GM04503 (cell line): ENCODE measurements at regions not wholly inside any gene's neighbourhood (a gene's known extent, or its start where the extent isn't known, plus 50 kb on each side); places are given as distances from the start of the nearest gene placed in this dataset.

Experiments used
- DNase-seq: peaks from one replicate; pipeline ENCODE4 v3.0.0-alpha.2; 2012; ENCODE audit warnings: low read depth

DNA sequence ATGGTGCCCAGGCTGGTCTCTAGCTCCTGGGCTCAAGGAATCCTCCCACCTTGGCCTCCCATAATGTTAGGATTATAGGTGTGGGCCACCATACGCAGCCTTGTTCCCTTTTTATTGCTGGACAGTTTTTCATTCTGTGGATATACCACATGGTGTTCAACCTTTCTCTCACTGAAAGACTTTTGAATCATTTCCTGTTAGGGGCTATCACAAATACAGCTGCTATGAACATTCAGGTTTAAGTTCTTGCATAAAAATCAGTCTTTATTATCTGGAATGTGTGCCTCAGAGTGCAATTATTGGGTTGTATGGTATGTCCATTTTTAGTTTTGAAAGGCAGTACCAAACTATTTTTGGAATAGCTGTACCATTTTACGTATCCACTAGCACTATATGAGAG, 647.2 kb downstream of the LIG4 start:
- DNase-seq, result no peak

GRCh38 chr13:107563099-107563925, 652.0 kb downstream of the LIG4 start:
- no peak for DNase-seq

GRCh38 chr13:107562203-107562602, 653.1 kb downstream of the LIG4 start:
- no peak for DNase-seq

GRCh38 chr13:107554460-107554859, 660.9 kb downstream of the LIG4 start:
- no peak for DNase-seq

DNA sequence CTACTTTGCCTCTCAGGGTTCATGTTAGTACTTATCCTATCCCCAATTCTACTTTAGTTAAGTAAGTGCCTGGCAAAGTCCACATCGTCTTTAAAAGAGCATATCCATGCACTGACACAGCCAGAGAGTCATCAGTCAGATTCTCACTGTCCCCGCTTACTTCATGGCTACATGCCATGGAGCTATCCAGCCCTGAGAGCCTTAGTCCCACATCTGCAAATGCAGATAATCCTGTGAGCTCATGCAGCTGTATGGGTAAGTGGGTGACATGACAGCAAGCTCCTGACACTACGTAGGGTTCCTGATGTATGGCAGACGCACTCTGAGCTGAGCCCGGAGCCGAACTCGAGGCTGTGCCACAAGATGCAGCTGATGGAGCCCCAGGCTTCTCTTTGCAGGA, 661.5 kb downstream of the LIG4 start:
- no peak for DNase-seq

DNA sequence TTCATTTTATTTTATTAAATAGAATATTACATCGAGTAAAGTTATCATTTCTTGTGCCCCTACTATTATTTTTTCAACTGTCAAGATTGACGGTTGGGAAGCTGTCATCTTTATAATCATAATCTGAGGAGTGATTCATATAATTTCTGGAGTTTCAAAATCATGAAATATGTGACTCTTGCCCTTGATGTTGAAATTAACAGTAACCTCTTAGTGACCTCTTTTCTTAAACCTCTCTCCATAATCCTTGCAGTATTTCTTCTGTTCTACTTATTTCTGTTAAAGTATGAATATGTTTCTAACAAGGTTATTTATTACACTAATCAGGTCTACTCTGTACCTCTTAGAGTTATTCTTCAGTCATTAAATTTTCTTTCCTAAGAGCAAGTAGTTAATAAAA, 663.8 kb downstream of the LIG4 start:
- no peak for DNase-seq

GRCh38 chr13:107548338-107548737, 667.0 kb downstream of the LIG4 start:
- no peak for DNase-seq

DNA sequence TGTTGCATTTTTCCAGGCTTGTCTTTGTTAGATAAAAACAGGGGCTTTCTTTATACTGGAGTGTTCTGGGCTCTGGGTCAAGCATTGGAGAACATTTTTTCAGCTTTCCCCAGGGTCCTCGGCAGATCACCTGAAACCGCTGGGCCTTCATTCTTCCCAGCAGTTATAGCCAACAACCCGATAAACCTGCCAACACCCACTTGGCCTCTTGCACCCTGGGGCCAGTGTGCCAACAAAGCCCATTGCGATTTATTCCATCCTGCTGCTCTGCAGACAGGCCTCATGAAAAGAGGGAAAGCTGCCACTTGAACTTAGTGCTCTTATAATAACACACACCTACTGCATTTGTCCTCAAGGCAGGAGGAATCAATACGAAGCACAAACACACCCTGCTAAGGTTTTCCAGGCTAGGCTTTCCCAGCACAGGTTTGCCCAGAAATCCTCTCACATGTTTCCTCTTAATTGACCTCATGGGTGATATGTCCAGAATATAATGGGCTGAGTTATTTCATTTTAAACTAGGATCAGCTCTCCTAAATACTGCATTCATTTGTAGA, 669.3 kb downstream of the LIG4 start:
- DNase-seq, result no peak

- DNase-seq, result no peak
Measured at GRCh38 chr13:107534548-107534947, 680.8 kb downstream of the LIG4 start.

DNA sequence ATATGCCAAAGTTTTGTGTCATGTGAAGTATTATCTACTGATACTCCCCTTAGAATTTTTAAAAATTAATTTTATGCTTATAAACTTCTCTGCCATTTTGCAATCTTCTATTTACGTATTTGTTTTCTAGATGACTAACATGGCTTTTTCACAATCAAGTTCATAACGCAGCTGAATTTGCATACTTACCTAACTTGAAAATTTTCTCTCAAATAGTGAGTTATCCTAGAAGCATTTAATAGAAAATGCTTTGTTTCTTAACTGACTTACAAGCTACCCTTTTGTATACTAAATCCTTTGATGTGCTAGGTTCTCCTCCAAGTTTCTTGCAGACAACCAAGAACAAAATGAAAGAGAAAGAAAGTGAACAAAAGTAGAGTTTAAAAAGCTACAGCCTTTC, 683.5 kb downstream of the LIG4 start:
- no peak for DNase-seq

GRCh38 chr13:107531180-107531579, 684.2 kb downstream of the LIG4 start:
- no peak for DNase-seq

- no peak for DNase-seq
Measured at GRCh38 chr13:107529035-107529434, 686.3 kb downstream of the LIG4 start.

GRCh38 chr13:107518780-107519179, 696.6 kb downstream of the LIG4 start:
- DNase-seq, result no peak

DNA sequence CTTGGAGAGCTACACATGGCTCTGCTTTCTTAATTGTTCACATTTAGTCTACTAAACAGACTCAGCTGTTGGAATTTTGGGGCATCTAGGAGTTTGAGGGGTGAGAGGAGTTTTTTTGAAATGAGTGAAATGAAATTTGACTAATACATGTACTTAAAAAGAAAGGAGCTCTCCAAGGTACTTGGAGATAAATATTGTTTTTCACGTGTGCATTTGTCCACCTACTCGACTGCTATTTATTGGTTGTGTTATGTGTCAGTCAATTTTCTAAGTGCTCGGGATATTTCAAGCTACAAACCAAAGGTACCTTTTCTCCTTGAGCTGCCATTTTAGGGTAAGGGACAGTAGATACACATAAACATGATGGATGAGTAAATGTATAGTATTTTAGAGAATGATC, 697.0 kb downstream of the LIG4 start:
- no peak for DNase-seq

DNA sequence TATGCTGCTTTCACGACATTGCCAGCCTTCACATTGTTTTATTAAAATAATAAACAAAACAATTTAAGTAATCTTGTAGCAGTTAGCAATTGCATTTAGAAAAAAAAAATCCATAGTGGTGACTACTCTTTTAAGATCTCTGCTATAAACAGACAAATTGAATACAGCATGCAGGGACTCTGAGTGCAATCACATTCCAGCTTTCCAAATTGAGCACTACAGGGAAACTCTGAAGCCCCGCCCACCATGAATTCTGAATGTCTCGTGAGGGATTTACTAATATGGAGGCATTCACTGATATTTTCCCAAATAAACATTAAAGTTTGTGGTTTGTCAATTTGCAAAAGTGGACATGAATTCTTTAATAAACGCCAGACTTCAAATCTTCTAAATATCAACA, 698.8 kb downstream of the LIG4 start:
- no peak for DNase-seq

DNA sequence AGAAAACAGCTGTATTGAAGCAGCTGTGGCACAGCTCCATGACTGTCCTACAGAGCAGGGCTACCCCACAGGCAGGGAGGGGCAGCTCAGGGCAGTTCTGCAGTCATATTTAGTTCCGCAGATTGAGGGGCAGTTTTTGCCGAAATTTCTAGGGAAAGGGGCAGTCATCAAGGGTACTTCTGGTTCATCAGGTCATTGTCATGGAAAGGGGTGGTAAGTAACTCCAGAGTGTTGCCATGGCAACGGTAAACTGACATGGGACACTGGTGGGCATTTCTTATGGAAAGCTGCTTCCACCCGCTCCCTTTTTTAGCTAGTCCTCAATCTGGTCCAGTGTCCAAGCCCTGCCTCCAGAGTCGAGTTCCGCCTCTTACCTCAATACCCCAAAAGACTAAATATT, 702.8 kb downstream of the LIG4 start:
- no peak for DNase-seq

DNA sequence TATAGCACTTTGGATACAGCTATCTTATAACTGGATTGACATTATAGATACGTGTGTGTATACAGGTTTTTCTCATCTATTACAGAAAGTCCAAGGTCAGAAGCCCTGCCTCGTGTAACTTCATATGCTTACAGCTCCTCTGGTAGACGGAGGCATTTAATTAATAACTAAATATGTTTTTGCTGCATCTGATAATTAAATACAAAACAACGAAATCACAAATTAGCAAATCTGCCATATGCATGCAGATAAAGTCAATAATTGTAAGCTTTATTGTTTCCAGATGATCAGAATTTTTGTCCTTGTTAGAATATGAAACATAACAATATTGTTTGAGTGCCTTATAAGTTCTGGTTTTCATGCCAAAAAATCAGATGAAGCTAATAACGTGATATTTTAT, 717.7 kb downstream of the LIG4 start:
- DNase-seq, result no peak

DNA sequence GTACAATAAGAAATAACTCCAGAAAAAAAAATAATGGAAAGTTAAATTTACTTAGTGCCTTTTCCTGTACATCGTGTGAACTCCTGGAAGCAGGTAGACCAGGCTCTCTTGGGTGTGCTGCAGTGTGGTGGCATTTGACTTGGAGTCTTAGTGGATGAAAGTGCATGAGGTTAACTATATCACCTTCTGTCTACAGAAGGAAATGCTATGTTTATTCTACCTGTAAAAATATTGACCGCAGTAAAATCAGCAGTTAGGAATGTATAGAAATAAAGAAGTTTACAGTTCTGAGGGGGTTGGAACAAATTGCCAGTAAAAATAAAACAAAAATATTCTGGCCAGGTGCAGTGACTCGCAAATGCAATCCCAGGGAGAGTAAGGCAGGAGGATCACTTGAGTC, 722.1 kb downstream of the LIG4 start:
- DNase-seq, result no peak

- DNase-seq, result no peak
Measured at GRCh38 chr13:107482688-107483087, 732.6 kb downstream of the LIG4 start.

DNA sequence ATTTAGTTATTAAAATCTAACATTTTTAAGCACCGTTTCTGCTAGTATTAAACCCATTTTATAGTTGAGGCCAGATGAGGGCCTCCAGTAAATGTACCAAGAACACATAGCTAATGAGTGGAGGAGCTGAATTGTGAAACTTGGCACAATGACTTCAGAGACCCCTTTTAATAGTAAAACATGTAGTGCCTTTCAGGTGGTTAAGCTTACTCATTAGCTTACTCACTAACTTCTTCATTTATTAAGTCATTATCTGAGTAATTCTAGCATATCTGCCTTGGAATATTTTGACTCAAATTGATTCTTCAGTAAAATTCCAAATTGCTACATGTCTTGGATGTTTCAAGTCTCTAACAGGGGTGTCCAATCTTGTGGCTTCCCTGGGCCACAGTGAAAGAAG, 735.2 kb downstream of the LIG4 start:
- DNase-seq, result no peak

DNA sequence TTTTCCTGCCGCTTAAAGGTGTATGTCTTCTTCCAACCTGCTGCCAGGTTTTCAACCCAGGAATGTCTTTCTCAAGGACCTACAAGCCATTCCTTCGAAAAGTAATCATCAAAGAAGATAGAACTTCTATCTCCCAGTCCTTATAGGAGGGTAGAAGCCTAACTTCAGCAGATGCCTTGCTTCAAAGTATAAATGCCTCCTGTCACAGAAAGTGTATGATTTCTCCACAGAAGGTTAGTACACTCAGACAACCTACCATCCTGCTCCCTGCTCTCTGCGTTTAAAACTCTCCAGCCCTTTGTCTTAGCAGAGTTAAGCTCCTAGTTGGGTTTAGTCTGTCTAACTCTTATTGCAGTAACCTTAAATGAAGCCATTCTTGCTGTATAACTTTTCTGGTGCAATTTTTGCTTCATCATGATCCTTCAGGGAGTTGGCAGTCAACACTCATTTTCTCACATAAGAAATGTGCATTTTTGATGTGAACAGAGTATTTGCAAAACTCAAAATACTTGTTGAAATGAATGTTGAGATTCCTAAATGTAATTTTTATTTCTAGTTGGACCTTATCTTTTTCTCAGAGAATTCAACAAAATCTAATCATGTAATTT, 737.5 kb downstream of the LIG4 start:
- DNase-seq, result no peak

GRCh38 chr13:107475753-107476453, 739.4 kb downstream of the LIG4 start:
- DNase-seq, result peak; percentile 37

DNA sequence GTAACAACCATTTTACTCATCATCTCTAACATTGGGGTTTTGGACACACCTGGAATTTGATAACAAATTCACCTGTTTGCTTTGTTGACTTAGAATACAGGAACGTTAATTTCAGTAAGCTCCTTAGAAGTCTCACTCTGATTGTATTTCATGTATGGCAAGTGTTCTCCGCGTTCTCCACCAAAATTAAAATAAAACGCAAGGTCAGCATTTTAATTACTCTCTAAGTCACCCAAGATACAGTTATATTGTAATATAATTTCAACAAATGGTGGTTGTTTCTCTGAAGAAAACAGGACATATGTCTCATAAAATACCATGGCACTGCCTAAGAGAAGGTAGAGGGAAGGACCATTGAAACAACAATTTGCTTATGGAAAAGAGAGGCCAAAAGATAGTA, 742.1 kb downstream of the LIG4 start:
- DNase-seq, result no peak
